ENCODE measurements at regions not wholly inside any gene's neighbourhood (a gene's known extent, or its start where the extent isn't known, plus 50 kb on each side); places are given as distances from the start of the nearest gene placed in this dataset.

GRCh38 chr4:56755901-56756300, 65.6 kb downstream of the SPINK2 start:
- no peak for TF ChIP-seq CTCF (IDR thresholded peaks at IDR 0.05)
- no peak for TF ChIP-seq POLR2A (IDR thresholded peaks at IDR 0.05)

Data from sigmoid colon (tissue), 3 donors.